AG10803 (cell line): ENCODE measurements at regions not wholly inside any gene's neighbourhood (a gene's known extent, or its start where the extent isn't known, plus 50 kb on each side); places are given as distances from the start of the nearest gene placed in this dataset.

Experiments used
- DNase-seq: peaks from one replicate; pipeline ENCODE4 v3.0.0; 2010; ENCODE audit warnings: low read depth
- H3K4me3 ChIP-seq: 2 replicates; pipeline ENCODE4 v1.5.1; 2011; ENCODE audit warnings: mild to moderate bottlenecking, low read length, control low read depth
- CTCF ChIP-seq: conservative IDR thresholded peaks from 2 replicates; pipeline ENCODE4 v1.5.1; 2011; ENCODE audit warnings: mild to moderate bottlenecking, low read length, control low read depth, inconsistent platforms

GRCh38 chr21:19981938-19982337 lies 1016.3 kb upstream of the NCAM2 start:
- no peak for TF ChIP-seq CTCF
- no peak for DNase-seq
- H3K4me3 ChIP-seq: no peak overlapping the region

- TF ChIP-seq CTCF: no peak
- H3K4me3 ChIP-seq: no peak overlapping the region
These were observed 1011.8 kb upstream of the NCAM2 start for GRCh38 chr21:19986396-19986795.

GRCh38 chr21:19987671-19988070 lies 1010.5 kb upstream of the NCAM2 start:
- no peak for DNase-seq
- H3K4me3 ChIP-seq: no peak overlapping the region
- no peak for TF ChIP-seq CTCF

More at GRCh38 chr21:19986396-19986795, 1011.8 kb upstream of the NCAM2 start:
- DNase-seq: no peak

GRCh38 chr21:19992540-19992939 lies 1005.7 kb upstream of the NCAM2 start:
- H3K4me3 ChIP-seq: no peak overlapping the region
- DNase-seq: no peak
- no peak for TF ChIP-seq CTCF

GRCh38 chr21:19993268-19993667 lies 1004.9 kb upstream of the NCAM2 start:
- no peak for DNase-seq
- H3K4me3 ChIP-seq: no peak overlapping the region
- no peak for TF ChIP-seq CTCF

- H3K4me3 ChIP-seq: no peak overlapping the region
- no peak for TF ChIP-seq CTCF
- no peak for DNase-seq
These were observed 1003.0 kb upstream of the NCAM2 start for GRCh38 chr21:19995253-19995652.

- DNase-seq: no peak
- no peak overlapping the region for H3K4me3 ChIP-seq
- no peak for TF ChIP-seq CTCF
These were observed 999.8 kb upstream of the NCAM2 start for GRCh38 chr21:19998453-19998852.
